ENCODE measurements at regions not wholly inside any gene's neighbourhood (a gene's known extent, or its start where the extent isn't known, plus 50 kb on each side); places are given as distances from the start of the nearest gene placed in this dataset.

- TF ChIP-seq POLR2A (IDR thresholded peaks at IDR 0.05) (no peak), POLR2AphosphoS5 (IDR thresholded peaks at IDR 0.05) (no peak)
- TF ChIP-seq, protein P1, sequence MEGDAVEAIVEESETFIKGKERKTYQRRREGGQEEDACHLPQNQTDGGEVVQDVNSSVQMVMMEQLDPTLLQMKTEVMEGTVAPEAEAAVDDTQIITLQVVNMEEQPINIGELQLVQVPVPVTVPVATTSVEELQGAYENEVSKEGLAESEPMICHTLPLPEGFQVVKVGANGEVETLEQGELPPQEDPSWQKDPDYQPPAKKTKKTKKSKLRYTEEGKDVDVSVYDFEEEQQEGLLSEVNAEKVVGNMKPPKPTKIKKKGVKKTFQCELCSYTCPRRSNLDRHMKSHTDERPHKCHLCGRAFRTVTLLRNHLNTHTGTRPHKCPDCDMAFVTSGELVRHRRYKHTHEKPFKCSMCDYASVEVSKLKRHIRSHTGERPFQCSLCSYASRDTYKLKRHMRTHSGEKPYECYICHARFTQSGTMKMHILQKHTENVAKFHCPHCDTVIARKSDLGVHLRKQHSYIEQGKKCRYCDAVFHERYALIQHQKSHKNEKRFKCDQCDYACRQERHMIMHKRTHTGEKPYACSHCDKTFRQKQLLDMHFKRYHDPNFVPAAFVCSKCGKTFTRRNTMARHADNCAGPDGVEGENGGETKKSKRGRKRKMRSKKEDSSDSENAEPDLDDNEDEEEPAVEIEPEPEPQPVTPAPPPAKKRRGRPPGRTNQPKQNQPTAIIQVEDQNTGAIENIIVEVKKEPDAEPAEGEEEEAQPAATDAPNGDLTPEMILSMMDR (IDR thresholded peaks at IDR 0.05) = no peak
Measured at GRCh38 chr17:70968302-70968701, 799.0 kb downstream of the KCNJ2 start.
